DMS153 (cell line): ENCODE measurements at regions not wholly inside any gene's neighbourhood (a gene's known extent, or its start where the extent isn't known, plus 50 kb on each side); places are given as distances from the start of the nearest gene placed in this dataset.
"Not testable (repeated sequence)": the region's sequence is repeated elsewhere in the genome, so short reads cannot be mapped to it uniquely, and the experiment has no call there.

Experiments used
- DNase-seq: peaks from one replicate; lab custom pipeline; 2025; lab: John Stamatoyannopoulos, UW

DNA sequence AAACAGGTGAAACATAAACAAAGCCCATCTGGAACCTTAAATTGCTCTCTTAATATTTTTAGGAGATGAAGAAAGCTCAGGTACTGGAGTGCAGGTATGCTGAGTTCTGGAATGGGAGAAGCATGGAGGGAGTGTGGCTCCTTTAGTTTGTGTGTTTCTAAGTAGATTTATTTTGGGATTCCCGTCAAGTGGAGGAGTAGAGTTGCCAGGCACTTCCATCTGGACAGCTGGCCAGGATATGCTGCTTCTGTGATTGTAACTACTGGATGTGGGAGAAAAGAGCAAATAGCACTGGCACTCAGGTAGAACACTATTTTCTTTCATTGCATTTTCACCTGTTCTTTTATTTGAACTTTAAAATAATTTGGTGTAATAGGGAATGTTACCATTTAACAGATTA is 182.3 kb upstream of the MAST4 start:
- no peak for DNase-seq

DNA sequence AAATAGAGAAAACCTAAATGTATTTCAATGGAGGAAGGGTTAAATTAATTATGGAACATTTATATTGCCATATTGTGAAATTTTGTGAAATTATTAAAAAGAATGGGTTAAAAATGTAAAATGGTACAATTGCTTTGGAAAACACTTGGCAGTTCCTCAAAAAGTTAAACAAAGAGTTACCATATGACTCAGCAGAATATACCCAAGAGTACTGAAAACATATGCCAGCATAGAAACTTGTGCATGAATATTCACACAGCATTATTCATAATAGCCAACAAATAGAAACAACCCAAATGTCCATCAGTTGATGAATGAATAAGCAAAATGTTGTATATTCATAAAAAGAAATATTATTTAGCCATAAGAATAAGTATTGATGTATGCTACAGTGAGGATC is 181.0 kb upstream of the MAST4 start:
- DNase-seq = no peak

DNA sequence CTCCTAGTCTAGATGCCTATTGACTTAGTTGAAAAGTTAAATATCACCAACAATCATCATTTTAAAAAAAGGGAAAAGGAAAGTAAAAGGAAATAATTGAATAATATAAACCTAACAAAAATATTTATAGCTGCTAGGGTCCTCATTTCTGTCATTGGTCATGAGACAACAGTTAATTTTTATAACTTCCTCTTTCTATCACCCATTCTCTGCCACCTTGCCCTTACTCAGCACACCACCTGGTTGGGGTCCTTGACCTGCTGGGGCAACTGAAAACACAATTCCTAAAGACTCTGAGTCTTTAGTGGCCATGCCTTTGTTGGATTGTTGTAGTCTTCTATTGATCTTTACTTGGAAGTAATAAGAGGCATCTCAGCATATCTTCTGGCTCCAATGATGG is 179.5 kb upstream of the MAST4 start:
- no peak for DNase-seq

DNA sequence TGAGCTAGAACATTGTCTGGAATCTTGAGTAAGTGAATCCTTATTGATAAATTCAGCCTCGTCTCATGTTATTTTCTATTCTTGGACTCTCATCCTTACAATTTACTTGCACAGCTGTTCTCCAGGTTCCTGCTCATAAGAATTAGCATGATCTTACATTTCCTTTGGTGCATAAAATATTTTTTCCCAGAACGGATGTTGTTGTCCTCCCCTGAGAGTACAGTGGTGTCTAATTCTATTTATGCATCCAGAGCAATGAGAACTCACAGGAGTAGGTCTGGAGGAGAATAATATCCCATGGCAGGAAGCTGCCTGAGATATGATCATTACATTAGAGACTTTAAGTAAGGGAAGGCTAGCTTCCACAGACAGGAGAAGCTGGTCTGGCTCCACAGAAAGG is 178.4 kb upstream of the MAST4 start:
- DNase-seq = no peak

DNA sequence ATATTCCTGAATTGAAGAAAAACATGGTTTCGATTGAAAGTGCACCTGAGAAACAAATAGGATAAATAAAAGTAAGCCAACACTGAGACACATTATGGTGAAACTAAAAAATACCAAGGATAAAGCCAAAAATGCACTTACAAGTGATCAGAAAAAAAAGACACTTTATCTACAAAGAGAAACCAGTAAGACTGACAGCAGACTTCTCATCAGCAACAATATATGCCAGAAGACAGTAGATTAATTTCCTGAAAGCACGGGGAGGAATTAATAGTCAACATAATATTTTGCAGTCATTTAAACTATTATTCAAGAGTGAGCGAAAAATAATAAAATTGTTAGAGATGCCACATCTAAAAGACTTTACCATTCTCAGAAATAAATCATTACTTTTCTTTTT is 172.7 kb upstream of the MAST4 start:
- no peak for DNase-seq

DNA sequence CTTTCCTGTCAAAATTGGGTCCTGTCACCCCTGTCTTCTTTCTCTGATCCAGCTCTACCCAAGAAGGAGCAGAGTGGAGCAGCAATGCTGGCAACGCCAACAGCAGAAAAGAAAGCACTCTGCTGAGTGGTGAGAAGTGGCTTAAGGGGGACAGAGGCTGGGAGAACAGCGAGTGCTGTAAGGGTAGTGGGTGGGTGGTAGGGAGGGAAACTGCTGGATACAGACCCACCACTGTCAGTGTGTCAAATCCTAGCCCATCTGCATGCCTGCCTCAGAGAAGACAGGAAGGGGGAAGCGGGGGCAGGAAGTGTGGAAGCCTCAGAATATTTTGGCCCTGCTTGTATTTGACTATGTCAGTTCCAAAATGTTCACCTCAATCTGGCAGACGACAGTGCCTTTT is 170.4 kb upstream of the MAST4 start:
- DNase-seq = no peak

DNA sequence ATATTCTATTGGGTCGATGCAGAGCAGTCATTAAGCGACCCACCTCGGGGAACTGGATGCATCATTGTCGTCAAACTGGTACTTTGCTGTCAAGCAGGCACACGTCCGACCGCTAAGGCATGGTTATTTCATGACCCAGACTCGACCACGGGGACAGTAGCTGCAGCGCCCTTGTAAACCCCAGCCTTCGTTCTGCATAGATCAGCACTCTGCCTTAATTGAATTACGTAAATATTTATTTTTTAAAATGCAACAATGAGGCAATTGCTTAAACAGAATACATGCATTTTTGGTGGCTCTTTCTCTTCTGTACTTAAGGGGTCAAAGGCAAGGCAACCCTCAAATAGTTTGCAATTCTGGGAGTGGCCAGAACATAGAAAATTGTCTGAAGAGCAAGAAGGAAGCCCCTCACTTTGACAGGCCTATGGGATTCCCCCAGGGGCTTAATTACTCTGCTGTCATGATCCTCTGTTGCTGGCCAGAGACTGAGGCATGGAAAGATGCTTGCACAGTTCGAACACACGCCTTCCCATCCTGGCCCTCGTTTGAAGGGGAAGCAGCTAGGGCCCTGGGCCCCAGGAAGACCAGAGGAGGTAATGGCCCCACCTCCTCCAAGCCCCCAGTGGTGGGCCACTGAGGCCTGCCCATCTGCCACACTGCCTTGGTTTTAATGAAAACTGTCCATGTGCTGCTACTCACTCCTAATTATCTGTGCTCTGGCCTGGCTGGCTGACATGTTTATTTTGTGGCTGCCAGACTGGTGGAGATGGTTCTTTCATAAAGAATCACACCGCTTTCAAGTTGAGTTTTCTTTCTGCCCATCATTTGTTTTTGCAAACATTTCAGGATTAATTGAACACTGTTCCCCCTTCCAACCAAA is 169.7 kb upstream of the MAST4 start:
- no peak for DNase-seq

DNA sequence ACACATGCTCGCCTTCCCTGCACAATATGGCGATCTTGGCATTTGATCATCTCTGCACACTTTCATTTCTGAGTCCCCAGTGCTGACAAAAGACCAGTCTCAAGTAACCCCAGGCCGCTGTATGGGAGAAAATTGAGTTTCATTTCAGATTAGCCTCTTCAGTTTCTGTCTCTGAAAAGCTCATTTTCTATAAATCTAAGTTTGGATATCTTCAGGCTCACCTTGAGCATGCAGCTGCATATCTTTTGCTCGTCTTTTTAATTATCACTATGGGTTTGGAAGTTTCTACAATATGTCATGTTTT is 169.1 kb upstream of the MAST4 start:
- DNase-seq = no peak

DNA sequence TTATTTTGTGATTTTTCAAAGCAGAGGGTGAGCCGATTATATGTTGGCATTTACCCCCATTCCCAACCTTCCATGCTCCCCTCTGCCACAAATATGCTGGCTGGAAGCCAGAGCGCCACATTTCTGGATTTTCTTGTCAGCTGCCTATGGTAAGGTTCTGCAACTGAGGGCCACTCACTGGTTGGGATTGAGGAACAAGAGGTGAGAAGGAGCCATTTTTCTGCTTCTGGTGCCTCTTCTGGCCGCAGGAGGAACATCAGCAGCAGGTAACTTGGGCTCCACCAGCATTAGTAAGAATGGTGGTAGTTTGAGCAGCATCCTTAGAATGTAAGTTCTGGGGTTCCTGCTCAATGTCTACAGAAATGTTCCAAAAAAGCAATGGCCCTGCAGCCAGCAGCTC is 159.5 kb upstream of the MAST4 start:
- DNase-seq = no peak

DNA sequence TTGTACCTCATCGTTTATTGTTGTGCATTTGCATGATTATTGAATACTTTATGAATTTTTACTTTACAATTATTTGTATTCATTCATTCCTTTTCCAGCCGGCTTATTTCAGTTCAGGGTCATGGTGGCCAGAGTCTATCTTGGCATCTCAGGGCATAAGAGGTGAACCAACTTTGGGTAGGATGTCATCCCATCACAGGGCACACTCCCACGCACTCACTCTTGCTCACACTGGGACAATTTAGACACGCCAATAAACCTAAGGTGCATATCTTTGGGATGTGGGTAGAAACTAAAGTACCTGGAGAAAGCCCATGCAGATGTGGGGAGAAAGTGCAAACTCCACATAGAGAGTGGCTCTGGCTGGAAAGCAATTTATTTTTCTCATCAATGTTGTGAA is 158.1 kb upstream of the MAST4 start:
- DNase-seq = no peak

DNA sequence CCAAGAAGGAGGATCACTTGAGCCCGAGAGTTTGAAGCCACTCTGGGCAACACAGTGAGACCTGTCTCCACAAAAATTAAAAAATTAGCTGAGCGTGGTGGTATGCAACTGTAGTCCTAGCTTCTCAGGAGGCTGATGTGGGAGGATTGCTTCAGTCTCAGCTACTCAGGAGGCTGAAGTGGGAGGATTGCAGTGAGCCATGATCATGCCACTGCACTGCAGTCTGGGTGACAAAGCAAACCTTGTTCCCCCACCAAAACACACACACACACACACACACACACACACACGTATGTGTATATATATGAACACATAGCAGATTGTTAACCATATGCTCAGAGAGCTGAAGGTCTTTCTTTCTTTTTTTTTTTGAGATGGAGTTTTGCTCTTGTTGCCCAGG is 157.5 kb upstream of the MAST4 start:
- no peak for DNase-seq

DNA sequence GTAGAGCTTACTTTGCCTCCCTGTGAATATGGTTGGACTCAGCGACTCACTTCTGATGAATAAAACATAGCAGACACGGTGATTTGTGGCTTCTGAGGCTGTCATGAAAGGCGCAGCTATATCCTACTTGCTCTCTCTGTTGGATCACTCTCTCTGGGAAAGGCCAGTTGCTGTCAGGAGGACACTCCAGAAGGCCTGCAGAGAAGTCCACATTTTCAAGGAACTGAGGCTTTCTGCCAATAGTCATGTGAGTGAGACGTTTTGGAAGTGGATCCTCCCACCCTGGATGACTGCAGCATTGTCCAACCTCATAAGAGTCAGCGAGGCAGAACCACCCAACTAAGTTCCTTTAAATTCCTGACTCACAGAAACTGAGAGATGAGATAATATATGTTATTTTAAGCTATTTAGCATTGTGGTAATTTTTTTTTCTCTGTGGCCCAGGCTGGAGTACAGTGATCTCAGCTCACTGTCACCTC is 156.0 kb upstream of the MAST4 start:
- no peak for DNase-seq

DNA sequence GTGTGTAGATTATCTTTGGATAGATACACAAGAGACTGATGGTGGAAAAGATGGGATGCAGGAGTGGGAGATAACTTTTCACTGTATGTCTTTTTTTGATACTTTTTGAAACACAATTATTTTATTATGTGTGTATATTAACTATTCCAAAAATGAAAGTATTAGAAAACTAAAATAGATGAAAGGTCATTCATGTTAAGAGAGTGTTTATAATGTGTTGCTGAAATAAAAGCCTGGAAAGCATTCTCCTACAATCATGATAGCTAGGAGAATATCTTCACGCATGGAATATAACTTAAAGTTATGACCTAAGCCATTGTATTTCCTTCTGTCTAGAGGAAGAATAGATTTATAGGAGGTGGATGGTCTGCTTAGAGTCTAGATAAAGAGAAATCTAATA is 154.8 kb upstream of the MAST4 start:
- no peak for DNase-seq

DNA sequence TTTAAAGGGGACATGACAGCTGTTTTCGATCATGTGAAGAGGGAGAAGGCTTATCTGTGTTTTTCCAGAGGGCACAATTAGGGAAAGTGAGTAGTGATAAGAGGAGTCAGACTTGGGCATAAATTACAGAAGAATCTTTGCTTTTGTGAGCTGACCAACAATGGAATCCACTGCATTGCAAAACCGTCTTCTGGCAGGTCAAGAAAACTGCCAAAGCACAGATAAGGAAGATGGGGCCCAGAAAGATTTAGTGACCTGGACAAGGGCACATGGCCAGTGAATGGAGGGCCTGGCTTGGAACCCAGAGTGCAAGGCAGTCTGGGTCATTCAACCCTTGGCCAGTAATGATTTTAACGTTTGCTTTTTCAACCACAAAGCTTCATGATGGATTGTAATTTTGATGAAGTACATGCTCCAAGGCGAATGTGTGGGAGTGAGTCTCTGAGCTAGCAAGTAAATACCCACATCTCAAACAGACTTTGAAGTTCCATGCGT is 153.2 kb upstream of the MAST4 start:
- no peak for DNase-seq

DNA sequence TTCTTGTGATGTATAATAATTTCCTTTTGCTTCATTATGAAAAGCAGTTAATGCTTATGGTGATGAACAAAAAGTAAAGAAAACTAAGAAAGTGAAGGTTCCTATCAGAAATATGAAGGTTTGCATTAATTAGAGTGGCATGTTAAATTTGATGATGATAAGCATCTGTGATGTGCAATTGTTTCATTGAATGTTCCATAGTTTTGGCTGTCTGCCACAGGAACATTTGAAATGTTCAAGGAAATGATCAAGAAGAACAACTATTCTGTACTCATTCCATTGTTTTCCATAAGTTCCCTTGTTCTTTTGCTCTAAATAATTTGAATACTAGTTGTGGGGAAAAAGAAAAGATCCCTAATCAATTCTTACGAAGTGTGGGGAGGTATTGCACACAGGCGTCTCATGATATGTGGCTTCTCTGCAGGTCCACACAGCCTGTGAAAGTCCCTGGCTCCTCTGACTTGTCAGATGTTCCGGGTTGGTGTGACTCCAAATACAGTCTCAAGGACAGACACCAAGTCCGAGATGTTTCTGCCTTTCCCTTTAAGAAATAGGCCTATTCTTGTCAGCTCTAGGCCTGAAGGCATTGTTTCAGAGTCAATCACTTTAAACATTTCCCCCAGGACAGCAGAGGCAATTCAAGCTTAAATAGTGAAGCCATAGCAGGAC is 152.6 kb upstream of the MAST4 start:
- no peak for DNase-seq

DNA sequence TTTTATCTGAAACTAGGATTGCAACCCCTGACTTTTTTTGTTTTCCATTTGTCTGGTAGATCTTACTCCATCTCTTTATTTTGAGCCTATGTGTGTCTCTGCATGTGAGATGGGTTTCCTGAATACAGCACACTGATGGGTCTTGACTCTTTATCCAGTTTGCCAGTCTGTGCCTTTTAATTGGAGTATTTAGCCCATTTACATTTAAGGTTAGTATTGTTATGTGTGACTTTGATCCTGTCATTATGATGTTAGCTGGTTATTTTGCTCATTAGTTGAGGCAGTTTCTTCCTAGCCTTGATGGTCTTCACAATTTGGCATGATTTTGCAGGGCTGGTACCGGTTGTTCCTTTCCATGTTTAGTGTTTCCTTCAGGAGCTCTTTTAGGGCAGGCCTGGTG is 148.1 kb upstream of the MAST4 start:
- not testable (repeated sequence) for DNase-seq

DNA sequence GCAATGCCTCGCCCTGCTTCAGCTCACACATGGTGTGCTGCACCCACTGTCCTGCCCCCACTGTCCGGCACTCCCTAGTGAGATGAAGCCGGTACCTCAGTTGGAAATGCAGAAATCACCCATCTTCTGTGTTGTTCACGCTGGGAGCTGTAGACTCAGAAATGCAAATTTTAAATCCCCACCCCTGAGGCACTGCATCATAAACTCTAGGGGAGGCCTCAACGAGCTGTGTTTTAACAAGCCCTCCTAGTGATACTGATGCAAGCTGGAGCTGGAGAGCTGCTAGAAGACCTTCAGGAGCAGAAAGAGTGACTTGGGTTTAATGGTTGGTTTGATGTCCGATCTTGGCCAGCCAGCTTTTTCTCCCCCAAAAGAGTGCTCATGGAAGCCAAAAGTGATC is 146.0 kb upstream of the MAST4 start:
- DNase-seq = no peak

DNA sequence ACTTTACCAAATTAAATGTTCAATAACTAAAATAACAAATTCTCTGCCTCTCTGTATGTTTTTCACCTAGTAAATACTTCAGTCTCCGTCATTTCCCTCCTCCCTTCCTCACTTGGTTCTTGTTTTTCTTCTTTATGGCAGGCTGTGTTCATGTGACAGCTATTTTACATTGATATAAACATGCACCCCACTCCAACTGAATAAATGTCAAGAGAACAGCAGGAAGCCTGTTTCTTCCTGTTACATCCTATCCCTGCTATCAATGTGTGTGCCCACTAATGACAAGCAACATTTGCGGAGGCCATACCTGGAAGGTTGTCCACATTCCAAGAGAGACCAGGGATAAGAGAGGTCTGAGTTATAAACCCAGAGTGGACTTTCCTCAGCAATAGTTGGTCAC is 145.2 kb upstream of the MAST4 start:
- DNase-seq = no peak

DNA sequence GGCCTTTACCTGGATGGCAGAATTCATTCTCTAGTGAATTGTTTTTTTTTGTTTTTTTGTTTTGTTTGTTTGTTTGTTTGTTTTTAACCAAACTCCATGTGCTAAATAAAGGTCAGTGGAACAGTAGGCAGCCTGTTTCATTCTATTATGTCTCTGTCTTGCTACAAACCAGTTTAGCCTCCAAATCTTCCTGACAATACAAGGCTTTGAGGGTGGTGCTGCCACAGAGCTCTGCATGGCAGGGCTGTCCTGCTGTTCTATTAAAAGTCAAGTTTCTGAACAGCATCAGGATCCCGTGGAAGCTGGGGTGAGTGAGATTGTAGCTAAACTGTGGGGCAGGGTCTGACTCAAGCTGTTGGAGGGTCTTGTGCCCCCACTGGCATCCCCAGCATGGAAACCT is 144.1 kb upstream of the MAST4 start:
- no peak for DNase-seq

DNA sequence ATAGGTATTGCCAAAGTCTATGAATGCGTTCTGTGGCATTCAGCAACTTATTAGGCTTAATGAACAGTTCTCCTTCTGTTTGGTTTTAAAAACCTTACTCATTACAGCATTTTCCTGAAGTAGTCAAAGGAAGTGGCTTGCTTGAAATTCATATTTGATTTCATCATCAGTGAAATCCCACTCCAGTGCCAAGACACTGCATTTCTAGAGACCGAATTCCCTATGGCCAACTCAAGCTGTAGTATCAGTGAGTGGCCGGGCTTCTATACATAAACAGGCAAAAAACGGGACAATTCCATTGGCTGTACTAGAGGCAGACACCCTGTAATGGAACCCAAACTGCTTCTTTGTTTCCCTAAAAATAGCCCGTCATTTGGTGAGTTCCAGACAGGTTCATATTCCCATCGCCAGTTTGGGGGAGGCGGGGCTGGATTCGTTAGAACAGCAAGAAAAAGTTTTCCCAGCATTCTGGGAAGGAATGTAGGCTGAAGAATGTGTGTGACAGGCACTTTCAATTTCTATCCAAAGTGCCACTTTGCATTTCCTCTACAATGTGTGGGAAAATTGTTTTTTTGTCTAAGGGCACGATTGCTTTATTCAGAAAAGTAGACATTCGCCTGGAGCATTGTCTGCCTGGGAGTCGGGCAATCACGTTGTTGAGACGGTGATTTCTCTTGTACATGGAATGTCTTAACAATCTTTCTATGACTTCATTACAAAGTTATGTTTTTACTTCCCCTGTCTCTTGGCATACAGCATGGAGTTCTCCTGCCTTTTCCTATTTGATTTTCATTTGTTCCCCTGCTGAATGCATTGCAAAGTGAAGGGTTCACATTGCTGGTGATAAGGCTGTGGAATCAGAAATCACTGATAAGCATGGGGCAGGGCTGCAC is 141.8 kb upstream of the MAST4 start:
- no peak for DNase-seq

DNA sequence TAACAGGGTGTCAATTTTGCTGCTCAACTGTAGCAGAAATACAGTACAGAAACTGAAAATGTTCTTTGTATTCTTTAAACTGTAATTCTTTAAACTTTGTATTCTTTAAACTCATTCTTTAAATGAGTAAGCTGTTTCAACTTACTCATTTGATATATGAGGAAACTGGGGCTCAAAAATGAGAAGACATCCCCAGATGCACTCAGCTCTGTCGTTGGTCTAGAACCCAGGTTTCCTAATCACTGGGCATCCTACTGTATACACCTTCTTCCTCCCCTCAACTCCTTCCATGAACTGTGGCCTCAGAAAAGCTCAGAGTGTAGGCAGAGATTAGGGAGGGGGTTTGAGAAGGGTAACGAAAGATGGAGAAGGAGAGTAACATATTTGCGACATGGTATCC is 136.5 kb upstream of the MAST4 start:
- DNase-seq = no peak

DNA sequence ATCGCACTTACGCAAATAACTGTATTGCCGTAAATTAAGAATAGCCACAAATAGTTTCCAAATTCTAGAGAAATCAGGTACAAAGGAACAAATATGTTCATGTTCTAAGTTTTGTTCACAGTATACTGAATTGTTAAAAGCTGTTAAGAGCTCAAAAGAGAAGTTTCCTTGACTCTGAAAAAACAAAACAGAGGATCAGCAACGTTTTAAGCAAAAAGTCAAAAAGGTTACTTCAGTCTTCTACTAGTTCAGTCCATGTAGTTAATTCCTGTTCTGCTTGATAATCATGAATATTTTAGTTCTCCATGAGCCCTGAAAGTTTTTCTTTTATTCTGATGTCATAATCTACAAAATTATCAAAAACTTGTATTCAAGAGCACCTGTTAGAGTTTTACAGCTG is 128.6 kb upstream of the MAST4 start:
- no peak for DNase-seq

DNA sequence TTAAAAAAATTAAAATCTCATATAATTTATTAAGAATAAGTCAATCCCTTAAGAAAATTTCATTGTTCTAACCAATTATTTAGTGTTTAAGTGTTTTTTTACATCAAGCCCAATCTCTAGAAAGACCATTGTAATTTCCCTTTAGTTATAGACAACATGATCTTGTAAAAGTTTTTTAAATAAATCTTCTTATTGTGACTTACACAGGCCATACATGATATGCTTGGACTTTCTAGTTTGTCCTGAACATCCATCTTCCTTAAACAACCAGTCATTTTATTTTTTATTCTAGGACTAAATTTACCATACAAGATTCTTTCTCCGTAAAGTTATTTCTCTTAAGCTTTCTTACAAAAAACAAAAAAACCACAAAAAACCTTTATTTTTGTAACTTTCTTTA is 126.5 kb upstream of the MAST4 start:
- no peak for DNase-seq
